22Rv1 (cell line): ENCODE measurements at regions not wholly inside any gene's neighbourhood (a gene's known extent, or its start where the extent isn't known, plus 50 kb on each side); places are given as distances from the start of the nearest gene placed in this dataset.

ENCODE experiments used
- ZFX ChIP-seq: fragments of 450-650 bp; IDR thresholded peaks from 2 replicates; pipeline ENCODE4 v1.6.1; 2017; ENCODE audit warnings: antibody characterized with exemption, borderline replicate concordance
- TF ChIP-seq, protein P1 (sequence below): fragments of 450-650 bp; IDR thresholded peaks from 2 replicates; pipeline ENCODE4 v1.5.1; 2017; ENCODE audit warnings: mild to moderate bottlenecking

DNA sequence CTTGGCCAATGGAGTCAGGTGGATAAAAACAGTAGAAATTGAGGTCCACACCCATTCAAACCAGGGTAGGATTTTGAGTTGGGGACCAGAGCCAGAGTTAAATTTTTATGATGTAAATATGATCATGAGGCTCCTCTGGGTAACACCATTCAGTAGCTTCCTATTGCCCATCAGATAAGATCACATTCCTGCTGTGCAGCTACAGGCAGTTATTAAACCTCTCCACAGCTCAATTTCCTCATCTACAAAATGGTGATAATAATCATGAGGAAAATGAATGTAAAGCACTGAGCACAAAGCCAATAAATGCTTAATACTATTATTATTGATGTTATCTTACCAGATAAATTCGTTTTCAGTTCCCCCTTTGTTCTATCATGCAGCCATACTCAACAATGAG lies 432.0 kb downstream of the CAAP1 start:
- TF ChIP-seq, protein P1, sequence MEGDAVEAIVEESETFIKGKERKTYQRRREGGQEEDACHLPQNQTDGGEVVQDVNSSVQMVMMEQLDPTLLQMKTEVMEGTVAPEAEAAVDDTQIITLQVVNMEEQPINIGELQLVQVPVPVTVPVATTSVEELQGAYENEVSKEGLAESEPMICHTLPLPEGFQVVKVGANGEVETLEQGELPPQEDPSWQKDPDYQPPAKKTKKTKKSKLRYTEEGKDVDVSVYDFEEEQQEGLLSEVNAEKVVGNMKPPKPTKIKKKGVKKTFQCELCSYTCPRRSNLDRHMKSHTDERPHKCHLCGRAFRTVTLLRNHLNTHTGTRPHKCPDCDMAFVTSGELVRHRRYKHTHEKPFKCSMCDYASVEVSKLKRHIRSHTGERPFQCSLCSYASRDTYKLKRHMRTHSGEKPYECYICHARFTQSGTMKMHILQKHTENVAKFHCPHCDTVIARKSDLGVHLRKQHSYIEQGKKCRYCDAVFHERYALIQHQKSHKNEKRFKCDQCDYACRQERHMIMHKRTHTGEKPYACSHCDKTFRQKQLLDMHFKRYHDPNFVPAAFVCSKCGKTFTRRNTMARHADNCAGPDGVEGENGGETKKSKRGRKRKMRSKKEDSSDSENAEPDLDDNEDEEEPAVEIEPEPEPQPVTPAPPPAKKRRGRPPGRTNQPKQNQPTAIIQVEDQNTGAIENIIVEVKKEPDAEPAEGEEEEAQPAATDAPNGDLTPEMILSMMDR, result no peak
- TF ChIP-seq ZFX, result no peak
